Endodermal cell (in vitro differentiated cells): ENCODE measurements at regions not wholly inside any gene's neighbourhood (a gene's known extent, or its start where the extent isn't known, plus 50 kb on each side); places are given as distances from the start of the nearest gene placed in this dataset.

ENCODE experiments used
- DNase-seq: peaks from one replicate; pipeline ENCODE4 v3.0.0-alpha.2; 2017
- H3K27ac ChIP-seq: 2 replicates; pipeline ENCODE4 v1.5.1; 2013; ENCODE audit warnings: mild to moderate bottlenecking, low read depth, low read length, moderate library complexity
- H3K27me3 ChIP-seq: 2 replicates; pipeline ENCODE4 v1.6.1; 2013; ENCODE audit warnings: mild to moderate bottlenecking, low read length, moderate library complexity; ENCODE audit not compliant: insufficient read depth, control insufficient read depth, poor library complexity, severe bottlenecking
- H3K36me3 ChIP-seq: 2 replicates; pipeline ENCODE4 v1.7.0; 2013; ENCODE audit warnings: mild to moderate bottlenecking, low read length, moderate library complexity; ENCODE audit not compliant: control insufficient read depth, insufficient read depth
- H3K4me1 ChIP-seq: one replicate; pipeline ENCODE4 v1.7.0; 2013; ENCODE audit warnings: low read length; ENCODE audit not compliant: control insufficient read depth, insufficient read depth
- H3K4me3 ChIP-seq: 2 replicates; pipeline ENCODE4 v1.5.1; 2013; ENCODE audit warnings: mild to moderate bottlenecking, low read length, moderate library complexity
- H3K9ac ChIP-seq: 2 replicates; pipeline ENCODE4 v1.6.1; 2013; ENCODE audit warnings: mild to moderate bottlenecking, low read length, moderate library complexity; ENCODE audit not compliant: poor library complexity, severe bottlenecking; ENCODE audit errors: extremely low read depth
- H3K9me3 ChIP-seq: 2 replicates; pipeline ENCODE4 v1.6.1; 2013; ENCODE audit warnings: mild to moderate bottlenecking, low read length, moderate library complexity; ENCODE audit not compliant: control insufficient read depth
- H3K27ac Mint-ChIP-seq: 2 replicates; pipeline ENCODE4 v1.8.0; 2020; ENCODE audit warnings: mixed read lengths
- H3K27me3 Mint-ChIP-seq: 2 replicates; pipeline ENCODE4 v1.8.0; 2021; ENCODE audit warnings: mild to moderate bottlenecking, mixed read lengths; ENCODE audit not compliant: insufficient read depth
- H3K36me3 Mint-ChIP-seq: 2 replicates; pipeline ENCODE4 v1.8.0; 2020; ENCODE audit warnings: low read depth, mixed read lengths
- H3K4me1 Mint-ChIP-seq: 2 replicates; pipeline ENCODE4 v1.8.0; 2020; ENCODE audit warnings: mixed read lengths
- H3K4me3 Mint-ChIP-seq: 2 replicates; pipeline ENCODE4 v1.8.0; 2020; ENCODE audit warnings: mild to moderate bottlenecking, moderate library complexity, mixed read lengths
- H3K9me3 Mint-ChIP-seq: 2 replicates; pipeline ENCODE4 v1.8.0; 2020; ENCODE audit warnings: mild to moderate bottlenecking, mixed read lengths
- CTCF ChIP-seq: fragments of 200-600 bp; sonication (generic); conservative IDR thresholded peaks from 2 replicates; pipeline ENCODE4 v1.5.0; 2021; ENCODE audit warnings: antibody characterized with exemption, mild to moderate bottlenecking
- WGBS, 2 experiments: methylation state at CpG; one replicate each; pipeline versions ENCODE4 v1.1.5 to v1.1.7; 2013; ENCODE audit warnings: missing lambda C conversion rate in 2 of 2, mixed read lengths in 1 of 2; ENCODE audit not compliant: insufficient coverage in 1 of 2, insufficient read length in 1 of 2; 5-methylcytosine and 5-hydroxymethylcytosine counted together

GRCh38 chr5:90134381-90134780 is 275.2 kb downstream of the CETN3 start:
- Mint-ChIP-seq H3K27me3 (no peaks in the 10 kb centered on the region), H3K27ac (no peak overlapping the region), H3K4me1 (peaks cover 13% of the 10 kb centered on the region), H3K9me3 (no peaks in the 10 kb centered on the region), H3K4me3 (no peak overlapping the region), H3K36me3 (no peaks in the 10 kb centered on the region)
- no peak overlapping the region for H3K27ac ChIP-seq
- H3K27me3 ChIP-seq, result no peaks in the 10 kb centered on the region
- no peaks in the 10 kb centered on the region for H3K36me3 ChIP-seq
- peaks cover 2% of the 10 kb centered on the region for H3K4me1 ChIP-seq
- TF ChIP-seq CTCF, result no peak
- H3K9me3 ChIP-seq, result no peaks in the 10 kb centered on the region
- no peak overlapping the region for H3K9ac ChIP-seq
- H3K4me3 ChIP-seq, result no peak overlapping the region
- DNase-seq, result no peak

GRCh38 chr5:90133941-90134340 is 275.6 kb downstream of the CETN3 start:
- H3K36me3 ChIP-seq, result no peaks in the 10 kb centered on the region
- no peak overlapping the region for H3K9ac ChIP-seq
- H3K4me1 ChIP-seq, result peaks cover 2% of the 10 kb centered on the region
- H3K27me3 ChIP-seq, result no peaks in the 10 kb centered on the region
- H3K36me3 Mint-ChIP-seq, result no peaks in the 10 kb centered on the region
- H3K27ac Mint-ChIP-seq, result no peak overlapping the region
- WGBS, 2 experiments, result 88% methylated on average over 2 of the region's 2 CpGs; no CpG with 5 or more reads in 1 of the 2 experiments
- no peak for DNase-seq
- H3K4me1 Mint-ChIP-seq, result peaks cover 13% of the 10 kb centered on the region
- no peaks in the 10 kb centered on the region for H3K27me3 Mint-ChIP-seq
- no peaks in the 10 kb centered on the region for H3K9me3 Mint-ChIP-seq
- H3K4me3 Mint-ChIP-seq, result no peak overlapping the region
- no peak for TF ChIP-seq CTCF
- H3K4me3 ChIP-seq, result no peak overlapping the region
- no peak overlapping the region for H3K27ac ChIP-seq
- H3K9me3 ChIP-seq, result no peaks in the 10 kb centered on the region

- WGBS, 2 experiments, result 100% methylated on average over 1 of the region's 1 CpG; no CpG with 5 or more reads in 1 of the 2 experiments
- no peak overlapping the region for H3K27ac Mint-ChIP-seq
Observed at GRCh38 chr5:90131383-90132133, 278.0 kb downstream of the CETN3 start.

More at GRCh38 chr5:90131383-90132133, 278.0 kb downstream of the CETN3 start:
- Histone ChIP-seq H3K27me3 (no peaks in the 10 kb centered on the region), H3K4me3 (no peak overlapping the region), H3K36me3 (no peaks in the 10 kb centered on the region), H3K9me3 (no peaks in the 10 kb centered on the region), H3K27ac (peak overlapping the region; percentile 27), H3K9ac (no peak overlapping the region), H3K4me1 (peaks cover 2% of the 10 kb centered on the region)
- Mint-ChIP-seq H3K36me3 (no peaks in the 10 kb centered on the region), H3K4me1 (peaks cover 13% of the 10 kb centered on the region), H3K4me3 (no peak overlapping the region), H3K9me3 (no peaks in the 10 kb centered on the region), H3K27me3 (no peaks in the 10 kb centered on the region)
- no peak for TF ChIP-seq CTCF
- DNase-seq, result no peak
